Dermis microvascular lymphatic vessel endothelial cell (primary cell): ENCODE measurements at regions not wholly inside any gene's neighbourhood (a gene's known extent, or its start where the extent isn't known, plus 50 kb on each side); places are given as distances from the start of the nearest gene placed in this dataset.
"Not testable (repeated sequence)": the region's sequence is repeated elsewhere in the genome, so short reads cannot be mapped to it uniquely, and the experiment has no call there.

Experiments
- DNase-seq, 2 donors: peaks; one replicate each; pipeline versions ENCODE4 v3.0.0 to v3.0.0-alpha.2; 2010; ENCODE audit warnings: low read depth in 2 of 2

GRCh38 chr4:83782591-83782990, 246.7 kb downstream of the GPAT3 start:
- no peak for DNase-seq

- no peak for DNase-seq
These were observed 245.5 kb downstream of the GPAT3 start for GRCh38 chr4:83781434-83781833.

GRCh38 chr4:83780053-83780733, 244.3 kb downstream of the GPAT3 start:
- DNase-seq = no peak

- DNase-seq = no peak
These were observed 243.5 kb downstream of the GPAT3 start for GRCh38 chr4:83779103-83780052.

- DNase-seq = no peak
These were observed 236.8 kb downstream of the GPAT3 start for GRCh38 chr4:83772685-83773084.

- peak in 1 of 2 donors; percentile 33 for DNase-seq
These were observed 235.3 kb downstream of the GPAT3 start for GRCh38 chr4:83771113-83771705.

- no peak for DNase-seq
These were observed 232.2 kb downstream of the GPAT3 start for GRCh38 chr4:83768146-83768545.

GRCh38 chr4:83767067-83767466, 231.2 kb downstream of the GPAT3 start:
- DNase-seq = no peak

- DNase-seq = no peak
These were observed 223.7 kb downstream of the GPAT3 start for GRCh38 chr4:83759611-83760010.

- no peak for DNase-seq
These were observed 222.4 kb downstream of the GPAT3 start for GRCh38 chr4:83758285-83758684.

- DNase-seq = no peak
These were observed 221.3 kb downstream of the GPAT3 start for GRCh38 chr4:83757121-83757621.

GRCh38 chr4:83753260-83753659, 217.4 kb downstream of the GPAT3 start:
- DNase-seq = no peak

- no peak for DNase-seq
These were observed 215.5 kb downstream of the GPAT3 start for GRCh38 chr4:83751336-83751949.

GRCh38 chr4:83748711-83749110, 212.8 kb downstream of the GPAT3 start:
- DNase-seq = no peak

- DNase-seq = no peak
These were observed 203.0 kb downstream of the GPAT3 start for GRCh38 chr4:83738895-83739294.

GRCh38 chr4:83734576-83734975, 198.7 kb downstream of the GPAT3 start:
- no peak for DNase-seq

- no peak for DNase-seq
These were observed 196.3 kb downstream of the GPAT3 start for GRCh38 chr4:83732114-83732635.

GRCh38 chr4:83731609-83732008, 195.7 kb downstream of the GPAT3 start:
- DNase-seq = no peak

GRCh38 chr4:83730958-83731357, 195.1 kb downstream of the GPAT3 start:
- DNase-seq = not testable (repeated sequence)

- no peak for DNase-seq
These were observed 192.3 kb downstream of the GPAT3 start for GRCh38 chr4:83728191-83728590.

GRCh38 chr4:83725336-83726085, 189.6 kb downstream of the GPAT3 start:
- DNase-seq = no peak
